VCaP (cell line): ENCODE measurements at regions not wholly inside any gene's neighbourhood (a gene's known extent, or its start where the extent isn't known, plus 50 kb on each side); places are given as distances from the start of the nearest gene placed in this dataset.
"Not testable (repeated sequence)": the region's sequence is repeated elsewhere in the genome, so short reads cannot be mapped to it uniquely, and the experiment has no call there.

Source experiments
- H3K27ac ChIP-seq: fragments of 450-650 bp; 2 replicates; pipeline ENCODE4 v1.5.1; 2017
- CTCF ChIP-seq: fragments of 450-650 bp; conservative IDR thresholded peaks from 2 replicates; pipeline ENCODE4 v1.5.1; 2017; ENCODE audit warnings: mild to moderate bottlenecking, moderate library complexity

- TF ChIP-seq CTCF = no peak
- no peak overlapping the region for H3K27ac ChIP-seq
Observed at GRCh38 chr2:87401726-87402345, 346.1 kb upstream of the PLGLB2 start.

- H3K27ac ChIP-seq = no peak overlapping the region
Observed at GRCh38 chr2:87403893-87404175, 344.1 kb upstream of the PLGLB2 start.

GRCh38 chr2:87404411-87405255 is 343.3 kb upstream of the PLGLB2 start:
- H3K27ac ChIP-seq = not testable (repeated sequence)

More at GRCh38 chr2:87403893-87404175, 344.1 kb upstream of the PLGLB2 start:
- TF ChIP-seq CTCF = no peak

GRCh38 chr2:87405531-87406216 is 342.2 kb upstream of the PLGLB2 start:
- H3K27ac ChIP-seq = not testable (repeated sequence)

- H3K27ac ChIP-seq = not testable (repeated sequence)
Observed at GRCh38 chr2:87406406-87407175, 341.3 kb upstream of the PLGLB2 start.

- H3K27ac ChIP-seq = not testable (repeated sequence)
Observed at GRCh38 chr2:87409601-87410000, 338.3 kb upstream of the PLGLB2 start.

GRCh38 chr2:87410371-87410770 is 337.5 kb upstream of the PLGLB2 start:
- H3K27ac ChIP-seq = not testable (repeated sequence)

GRCh38 chr2:87412036-87412820 is 335.7 kb upstream of the PLGLB2 start:
- H3K27ac ChIP-seq = not testable (repeated sequence)

- H3K27ac ChIP-seq = not testable (repeated sequence)
Observed at GRCh38 chr2:87414331-87414730, 333.6 kb upstream of the PLGLB2 start.

GRCh38 chr2:87414795-87415570 is 332.9 kb upstream of the PLGLB2 start:
- not testable (repeated sequence) for H3K27ac ChIP-seq

- H3K27ac ChIP-seq = not testable (repeated sequence)
Observed at GRCh38 chr2:87415586-87416265, 332.2 kb upstream of the PLGLB2 start.

- H3K27ac ChIP-seq = not testable (repeated sequence)
Observed at GRCh38 chr2:87416266-87416592, 331.7 kb upstream of the PLGLB2 start.

GRCh38 chr2:87417147-87417546 is 330.7 kb upstream of the PLGLB2 start:
- H3K27ac ChIP-seq = not testable (repeated sequence)

- H3K27ac ChIP-seq = not testable (repeated sequence)
Observed at GRCh38 chr2:87417742-87418567, 329.9 kb upstream of the PLGLB2 start.

- H3K27ac ChIP-seq = not testable (repeated sequence)
Observed at GRCh38 chr2:87418823-87419822, 328.8 kb upstream of the PLGLB2 start.
